ENCODE measurements at regions not wholly inside any gene's neighbourhood (a gene's known extent, or its start where the extent isn't known, plus 50 kb on each side); places are given as distances from the start of the nearest gene placed in this dataset.
A peak's percentile ranks its signal among the peaks of the same experiment; 100 is the strongest.

DNA sequence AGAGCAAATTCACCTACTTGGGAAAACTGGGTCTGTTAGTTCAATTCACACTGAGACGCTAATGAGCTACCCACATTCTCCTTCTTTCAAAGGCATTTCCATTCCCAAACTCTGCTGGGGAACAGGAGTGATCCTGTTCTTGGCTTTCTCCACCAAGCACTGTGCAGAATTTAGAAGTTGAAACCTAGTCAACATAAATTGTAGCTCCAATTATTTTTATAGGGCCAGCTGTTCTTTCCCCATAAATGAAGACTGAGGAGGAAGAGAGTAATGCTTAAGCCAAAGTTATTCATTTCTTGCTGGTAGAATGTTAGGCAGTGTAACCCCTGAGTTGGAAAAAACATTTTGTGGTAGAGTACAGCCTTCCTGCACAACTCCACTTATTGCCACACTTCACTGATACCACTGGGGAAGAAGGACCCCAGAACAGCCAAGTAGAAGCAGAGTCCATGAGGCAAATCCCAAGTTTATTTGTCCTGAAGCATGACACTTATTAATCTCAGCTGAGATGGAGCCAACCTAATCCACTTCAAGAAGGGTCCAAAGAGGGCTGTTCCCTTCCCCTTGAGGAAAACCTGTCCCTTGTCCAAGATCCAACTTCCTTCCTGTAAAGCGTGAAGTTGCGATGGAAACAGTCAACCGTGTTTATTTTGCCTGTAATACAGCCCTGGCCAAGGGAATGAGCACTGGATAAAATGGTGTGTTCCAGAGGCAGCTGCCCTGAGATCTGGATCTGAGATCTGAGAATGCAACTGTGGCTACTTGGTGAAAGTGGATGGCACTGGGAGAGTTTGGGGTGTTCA is 151.8 kb downstream of the TBX5 start:
- no peak for DNase-seq

DNA sequence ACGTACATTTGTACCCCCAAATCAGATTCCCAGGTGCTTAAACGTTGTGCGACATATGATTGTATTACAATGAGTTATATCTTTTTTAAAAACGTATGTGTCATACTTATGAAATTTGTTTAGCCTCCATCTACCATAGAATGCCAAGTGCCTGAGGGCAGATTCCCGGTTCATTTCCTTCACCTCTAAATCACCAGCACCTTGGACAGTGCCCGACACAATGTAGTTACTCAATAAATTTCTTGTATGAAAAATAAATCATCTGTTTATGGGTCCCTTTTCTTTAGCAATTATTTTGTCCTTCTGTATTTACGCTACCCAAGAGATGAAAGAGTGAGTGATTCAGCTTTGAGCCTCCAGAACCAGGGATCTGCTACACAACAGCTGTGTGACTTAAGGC is 157.4 kb downstream of the TBX5 start:
- DNase-seq = no peak

DNA sequence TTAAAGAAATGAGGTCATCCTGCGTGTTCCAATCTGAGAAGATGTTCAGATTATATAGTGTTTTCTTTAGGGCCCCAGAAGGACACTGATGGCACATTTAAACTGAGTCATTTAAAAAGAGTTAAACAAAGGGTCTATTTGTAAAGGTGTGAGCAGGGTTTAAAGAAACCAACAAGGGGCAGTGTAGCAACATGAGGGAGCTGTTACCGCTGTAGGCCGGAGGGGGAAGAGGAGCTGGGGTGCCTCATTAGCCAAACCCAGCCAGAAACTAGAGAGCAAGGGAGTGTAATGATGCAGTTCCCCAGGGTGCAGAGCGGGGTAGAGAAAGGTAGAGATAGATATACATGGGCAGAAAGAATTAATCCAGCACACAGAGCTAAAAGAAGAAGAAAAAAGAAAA is 160.4 kb downstream of the TBX5 start:
- no peak for DNase-seq

DNA sequence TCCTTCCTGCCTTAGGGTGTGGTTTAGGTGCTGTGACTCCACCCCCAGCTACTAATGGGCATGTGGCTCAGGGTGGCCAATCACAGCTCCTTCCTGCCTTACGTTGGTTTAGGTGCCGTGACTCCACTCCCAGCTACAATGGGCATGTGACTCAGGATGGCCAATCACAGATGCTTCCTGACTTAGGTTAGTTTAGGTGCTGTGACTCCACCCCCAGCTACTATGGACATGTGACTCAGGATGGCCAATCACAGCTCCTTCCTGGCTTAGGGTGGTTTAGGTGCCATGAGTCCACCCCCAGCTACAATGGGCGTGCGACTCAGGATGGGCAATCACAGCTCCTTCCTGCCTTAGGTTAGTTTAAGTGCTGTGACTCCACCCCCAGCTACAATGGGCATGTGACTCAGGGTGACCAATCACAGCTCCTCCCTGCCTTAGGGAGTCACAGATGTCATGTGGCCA is 163.9 kb downstream of the TBX5 start:
- DNase-seq = no peak

DNA sequence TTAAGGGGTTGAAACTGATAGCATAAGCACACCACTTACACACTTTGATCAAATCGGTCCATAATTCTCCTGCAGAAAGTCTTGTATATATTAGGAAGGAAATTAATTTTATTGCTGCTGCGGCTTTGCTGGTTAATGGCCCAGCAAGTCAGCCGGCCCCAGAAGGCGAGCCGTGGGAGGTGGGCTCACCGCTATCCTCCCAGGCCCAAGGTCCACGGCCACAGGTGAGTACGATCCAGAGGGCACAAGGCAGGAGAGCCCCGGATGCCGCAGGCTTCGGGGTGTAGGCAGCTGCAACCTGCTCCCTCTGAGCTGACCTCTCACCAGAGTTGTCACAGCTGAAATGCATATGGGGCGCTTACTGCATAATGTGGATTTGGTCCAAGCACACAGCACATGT is 165.7 kb downstream of the TBX5 start:
- DNase-seq = no peak

DNA sequence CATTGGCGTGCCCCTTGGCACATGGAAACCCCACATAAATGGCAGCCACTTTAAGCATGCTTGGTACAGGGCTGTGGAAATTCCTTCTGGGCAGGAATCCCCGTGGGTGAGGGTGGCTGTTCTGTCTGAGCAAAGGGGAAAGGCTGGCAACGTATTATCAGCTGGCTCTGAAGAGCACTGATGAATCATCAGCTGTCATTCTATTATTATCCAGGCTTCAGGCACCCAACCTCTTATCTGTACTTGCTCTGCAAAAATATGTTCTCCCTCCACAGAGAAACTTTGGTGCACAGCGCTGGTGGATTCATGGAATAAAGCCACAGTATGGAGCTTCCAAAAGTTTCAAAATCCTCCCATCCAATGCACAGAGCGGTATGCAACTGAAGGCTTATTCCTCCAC is 167.1 kb downstream of the TBX5 start:
- DNase-seq = peak; percentile 14

DNA sequence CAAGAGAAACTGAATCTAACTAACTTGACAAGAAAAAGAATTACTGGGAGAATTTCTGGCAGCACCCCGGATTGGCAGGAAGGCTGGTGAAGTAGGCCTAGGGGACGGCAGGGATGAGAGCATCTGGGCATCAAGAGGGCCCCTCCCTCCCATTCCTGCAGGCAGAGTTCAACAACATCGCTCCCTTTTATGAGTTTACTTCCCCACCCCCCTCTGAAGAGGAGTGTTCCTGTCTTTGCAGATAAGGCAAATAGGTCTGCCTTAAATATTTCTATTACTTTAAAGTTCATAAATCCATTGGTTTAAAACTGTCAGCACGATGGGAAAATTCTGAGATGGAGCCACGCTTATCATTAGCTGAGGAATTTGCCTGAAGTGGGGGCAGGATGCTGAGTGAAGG is 168.7 kb downstream of the TBX5 start:
- no peak for DNase-seq

DNA sequence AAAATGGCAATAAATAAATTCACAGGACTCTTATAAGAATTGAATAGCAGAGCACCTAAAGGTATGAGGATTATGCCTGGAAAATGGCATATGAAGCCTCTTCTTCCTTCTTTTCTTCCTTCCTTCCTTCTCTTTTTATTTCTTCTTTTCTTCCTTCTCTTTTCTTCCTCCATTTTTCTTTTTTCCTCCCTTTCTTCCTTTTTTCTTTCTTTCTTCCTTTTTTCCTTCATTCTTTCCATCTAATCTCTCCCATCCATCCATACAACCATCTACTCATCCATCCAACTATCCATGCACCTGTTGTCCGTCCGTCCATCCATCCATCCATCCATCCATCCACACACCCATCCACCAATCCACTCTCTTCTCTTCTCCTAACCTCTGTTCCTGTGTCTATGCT is 173.8 kb downstream of the TBX5 start:
- DNase-seq = no peak

DNA sequence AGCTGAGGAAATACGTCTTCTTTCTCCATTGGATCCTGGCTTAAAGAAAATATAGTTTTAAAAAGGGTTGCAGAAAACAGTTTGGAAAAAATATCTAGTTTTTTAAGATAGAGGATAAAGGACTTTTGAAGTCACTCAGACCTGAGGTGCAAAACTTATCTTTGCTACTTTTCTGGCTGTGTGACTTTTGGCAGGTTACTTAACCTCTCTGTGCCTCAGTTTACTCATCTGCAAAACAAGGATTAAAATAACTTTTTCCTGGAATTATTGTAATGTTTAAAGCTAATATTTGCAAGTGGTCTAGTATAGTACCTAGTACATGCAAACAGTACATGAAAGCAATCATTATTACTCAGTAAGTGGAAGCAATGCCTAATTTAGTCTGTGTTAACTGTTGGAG is 176.8 kb downstream of the TBX5 start:
- DNase-seq = no peak

DNA sequence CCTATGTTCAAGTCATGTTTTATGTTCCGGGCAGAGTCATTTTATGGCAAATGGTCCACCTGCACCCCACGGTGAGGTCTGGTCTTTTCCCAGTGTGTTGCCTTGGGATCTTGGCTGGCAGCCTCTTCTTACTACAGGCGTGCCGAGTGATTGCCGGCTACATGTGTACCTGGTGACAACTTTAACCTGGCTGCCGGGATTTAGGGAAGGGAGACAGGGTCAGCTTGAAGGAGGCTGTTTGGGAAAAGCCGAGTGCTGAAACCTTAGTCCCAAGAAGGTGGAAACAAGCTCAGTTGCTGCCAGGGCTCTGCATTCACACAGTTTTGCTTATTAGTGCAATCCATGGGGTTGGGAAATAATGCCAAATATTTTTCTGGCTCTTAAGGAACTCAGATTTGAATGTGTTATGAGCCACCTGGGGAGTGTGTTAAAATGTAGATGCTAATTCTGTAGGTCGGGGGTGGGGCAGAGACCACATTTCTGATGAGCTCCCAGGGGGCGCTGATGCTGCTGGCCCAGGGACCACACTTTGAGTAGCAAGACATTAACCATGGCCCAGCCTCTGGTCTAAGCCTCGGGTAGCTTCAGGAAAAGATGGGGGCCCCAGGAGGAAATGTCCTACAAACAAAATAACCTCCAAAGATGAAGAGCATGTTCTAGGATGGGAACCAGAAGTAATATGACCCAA is 179.6 kb downstream of the TBX5 start:
- DNase-seq = no peak

DNA sequence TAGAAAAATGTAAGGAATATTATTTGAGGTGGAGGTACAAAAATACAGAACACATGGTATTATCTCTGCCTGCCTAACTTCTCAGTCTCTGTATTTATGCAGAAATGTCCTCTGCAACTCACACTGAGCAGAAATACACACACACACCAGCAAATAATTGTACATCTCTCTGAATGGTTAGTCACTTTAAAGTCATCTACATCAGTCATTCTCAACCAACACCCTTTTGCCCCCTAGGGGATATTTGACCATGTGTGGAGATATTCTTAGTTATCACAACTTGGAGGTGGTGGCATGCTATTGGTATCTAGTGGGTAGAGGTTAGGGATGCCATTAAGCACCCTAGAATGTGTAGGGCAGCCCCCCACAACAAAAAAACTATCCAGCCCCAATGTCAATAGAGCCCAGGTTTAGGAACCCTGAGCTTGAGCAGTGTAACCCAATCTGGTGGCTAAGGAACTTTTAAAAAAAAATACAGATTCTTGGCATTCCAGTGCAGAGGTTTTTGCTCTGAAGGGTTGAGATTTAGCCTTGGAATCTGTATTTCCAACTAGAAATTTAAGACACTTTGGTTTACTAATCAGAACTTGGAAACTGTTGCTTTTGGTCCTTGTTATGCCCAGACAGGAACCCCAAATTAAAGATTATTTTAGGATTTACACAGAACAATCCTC is 183.8 kb downstream of the TBX5 start:
- DNase-seq = no peak

DNA sequence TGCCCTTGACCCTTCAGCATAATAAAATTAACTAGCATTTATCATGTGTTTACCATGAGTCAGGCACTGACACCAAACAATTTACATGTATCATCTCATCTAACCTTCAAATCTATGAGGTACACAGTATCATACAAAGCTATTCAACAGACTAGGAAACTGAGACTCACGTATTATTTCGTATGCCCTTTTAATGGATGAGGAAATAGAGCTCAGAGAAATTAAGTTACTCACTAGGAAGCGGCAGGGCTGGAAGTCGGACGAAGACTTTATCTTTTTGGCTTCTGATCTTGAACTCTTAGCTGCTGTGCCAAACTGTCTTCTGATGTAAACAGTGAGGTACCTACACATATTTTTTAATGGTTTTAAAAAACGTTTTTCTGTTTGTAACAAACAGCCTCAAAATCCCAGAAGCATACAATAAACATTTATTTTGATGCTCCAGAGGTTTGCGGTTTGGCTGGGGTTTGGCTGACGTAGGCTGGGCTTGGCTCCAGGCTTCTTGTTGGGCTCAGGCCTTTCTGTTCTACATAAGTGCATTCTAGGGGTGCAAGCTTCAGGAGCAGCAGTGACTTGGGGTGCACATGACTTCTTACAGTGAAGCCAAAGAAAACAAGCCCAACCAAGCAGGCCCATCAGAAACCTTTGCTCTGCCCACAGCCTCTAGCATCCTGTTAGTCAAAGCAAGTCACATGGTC is 184.7 kb downstream of the TBX5 start:
- no peak for DNase-seq

DNA sequence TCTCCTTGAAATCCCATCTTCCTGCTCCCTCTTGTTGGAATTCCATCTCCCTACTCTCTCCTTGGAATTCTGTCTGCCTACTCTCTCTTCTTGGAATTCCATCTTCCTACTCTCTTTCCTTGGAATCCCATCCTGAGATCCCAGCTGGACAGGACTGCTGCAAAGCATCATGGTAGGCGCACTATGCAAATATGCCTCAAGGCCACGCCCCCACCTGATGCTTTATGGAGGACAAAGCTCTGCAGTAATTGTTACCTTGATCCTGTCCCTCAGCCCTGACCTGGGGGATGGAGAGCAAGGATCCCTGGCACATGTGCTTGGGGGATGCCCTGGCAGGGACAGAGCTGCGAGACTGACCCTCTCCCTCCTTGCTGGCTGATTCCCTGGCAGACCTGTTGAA is 185.6 kb downstream of the TBX5 start:
- DNase-seq = no peak

DNA sequence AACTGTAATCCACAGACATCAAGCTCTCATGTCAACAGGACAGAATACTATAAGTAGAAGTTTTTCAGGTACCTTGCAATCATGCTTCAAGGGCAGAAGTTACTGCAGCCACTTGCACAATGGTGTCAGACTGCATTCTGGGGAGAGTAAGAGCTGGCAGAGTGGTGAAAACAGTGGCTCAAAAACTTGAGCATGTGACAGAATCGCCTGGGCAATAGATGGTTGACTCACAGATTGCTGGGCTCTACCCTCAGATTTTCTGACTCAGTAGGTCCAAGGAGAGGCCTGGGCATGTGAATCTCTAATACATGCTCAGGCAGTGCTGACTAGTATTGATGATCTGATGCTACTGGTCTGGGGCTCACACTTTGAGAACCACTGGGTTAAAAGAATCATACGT is 187.8 kb downstream of the TBX5 start:
- no peak for DNase-seq

DNA sequence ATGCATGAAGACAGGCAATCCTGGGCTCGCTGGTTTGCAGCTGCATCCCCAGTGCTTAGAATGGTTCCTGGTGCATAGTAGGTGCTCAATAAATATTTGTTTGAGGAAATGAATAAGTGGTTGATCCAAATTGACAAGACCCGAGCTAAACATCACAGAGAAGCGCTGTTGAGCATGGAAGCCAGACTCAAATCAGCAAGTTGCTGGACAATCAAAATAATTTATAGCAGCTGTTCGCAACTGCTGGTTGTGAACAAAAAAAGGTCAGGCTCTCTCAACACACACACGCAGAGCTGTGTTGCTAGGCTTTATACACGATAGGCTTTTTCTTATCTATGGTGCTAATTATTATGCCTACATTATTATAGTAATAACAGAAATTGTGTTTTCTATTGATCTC is 190.2 kb downstream of the TBX5 start:
- no peak for DNase-seq

DNA sequence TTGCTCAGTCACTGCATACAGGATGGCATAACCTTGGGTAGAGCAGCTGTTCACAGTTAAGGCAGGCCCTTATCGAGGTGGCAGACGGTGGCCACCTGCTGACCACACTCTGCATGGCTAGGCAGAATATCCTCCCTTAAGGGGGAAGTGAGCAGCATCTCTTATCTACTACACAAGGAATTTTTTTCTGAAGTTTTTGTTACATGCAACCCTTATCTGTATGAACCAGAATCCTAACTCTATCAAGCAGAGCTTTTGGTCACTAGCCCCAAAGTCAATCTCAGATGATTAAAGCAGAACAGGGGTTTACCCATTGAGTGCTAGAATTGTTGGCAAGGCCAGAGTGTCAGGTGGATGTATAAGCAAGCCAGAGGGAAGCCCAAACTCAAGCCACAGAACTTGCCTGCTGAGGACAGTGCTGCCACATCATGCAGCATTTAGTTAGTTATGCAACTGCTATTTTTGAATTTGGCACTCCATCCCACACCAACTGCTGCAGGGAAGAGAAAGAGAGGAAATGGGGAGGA is 192.8 kb downstream of the TBX5 start:
- DNase-seq = peak; percentile 90

DNA sequence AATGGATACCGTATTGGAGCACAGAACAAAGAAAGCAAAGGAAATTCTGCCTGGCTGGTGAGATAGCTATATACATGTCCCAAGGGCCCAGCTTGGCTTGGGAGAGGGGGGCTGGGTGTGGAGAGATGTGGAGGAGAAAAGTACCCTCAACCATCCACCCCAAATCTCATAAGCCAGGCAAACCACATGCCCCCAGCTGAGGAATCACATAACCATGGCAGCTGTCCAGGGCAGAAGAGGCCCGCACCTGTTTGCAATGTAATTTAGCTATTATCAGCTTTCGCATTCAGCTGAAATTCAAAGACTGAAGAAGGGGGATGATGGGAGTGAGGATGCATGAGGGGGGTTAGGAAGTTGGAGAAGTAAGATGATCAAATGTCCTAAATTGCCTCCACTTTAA is 196.1 kb downstream of the TBX5 start:
- DNase-seq = no peak

DNA sequence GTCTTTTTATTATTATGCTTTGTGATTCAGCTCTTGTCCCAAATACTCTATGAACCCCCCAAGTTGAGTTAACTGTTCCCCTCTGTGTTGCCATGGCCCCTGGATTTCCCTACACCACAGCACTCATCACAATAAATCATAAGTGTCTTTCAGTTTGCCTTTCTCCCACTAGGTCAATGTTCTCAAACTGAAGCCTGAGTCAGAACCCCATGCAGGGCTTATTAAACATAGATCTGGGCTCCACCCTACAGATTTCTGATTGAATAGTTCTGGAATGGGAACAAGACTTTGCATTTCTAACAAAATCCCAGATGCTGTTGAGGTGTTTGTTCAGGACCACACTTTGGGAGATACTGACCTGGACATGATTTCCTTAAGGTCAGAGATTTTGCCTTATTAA is 199.4 kb downstream of the TBX5 start:
- DNase-seq = no peak

DNA sequence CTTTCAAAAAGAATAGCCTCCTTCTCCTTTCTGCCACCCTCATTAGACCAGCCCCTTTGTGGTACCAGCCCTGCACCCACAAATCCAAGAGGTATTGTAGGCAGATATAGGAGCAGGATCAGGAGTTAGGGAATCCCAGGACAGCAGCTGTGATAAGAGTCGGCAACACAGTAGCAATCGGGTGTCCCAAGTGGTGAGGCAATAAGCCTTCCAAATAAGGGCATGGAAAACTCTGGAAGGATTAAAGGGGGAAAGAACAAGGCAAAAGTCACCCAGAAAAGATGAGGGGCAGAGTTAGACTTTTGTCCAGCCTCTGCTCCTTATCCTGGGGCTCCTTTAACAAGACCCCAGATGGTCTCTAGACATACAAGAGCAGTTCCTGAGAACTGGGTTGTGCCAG is 204.2 kb downstream of the TBX5 start:
- no peak for DNase-seq

DNA sequence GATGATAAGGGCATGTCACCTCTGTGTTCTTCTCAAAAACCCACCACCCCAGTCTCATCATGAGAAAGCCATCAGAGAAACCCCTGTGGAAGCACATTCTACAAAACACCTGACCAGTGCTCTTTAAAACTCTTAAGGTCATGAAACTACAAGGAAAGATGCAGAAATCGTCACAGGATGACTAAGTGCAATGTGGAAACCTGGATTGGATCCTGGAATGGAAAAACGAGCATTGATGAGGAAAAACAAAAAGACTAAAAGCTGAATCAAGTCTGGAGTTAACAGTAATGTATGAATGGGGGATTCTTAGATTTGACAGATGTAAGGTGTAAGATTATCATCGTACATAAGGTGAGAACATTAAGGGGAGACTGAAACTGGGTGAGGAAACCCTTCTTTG is 211.0 kb downstream of the TBX5 start:
- no peak for DNase-seq

DNA sequence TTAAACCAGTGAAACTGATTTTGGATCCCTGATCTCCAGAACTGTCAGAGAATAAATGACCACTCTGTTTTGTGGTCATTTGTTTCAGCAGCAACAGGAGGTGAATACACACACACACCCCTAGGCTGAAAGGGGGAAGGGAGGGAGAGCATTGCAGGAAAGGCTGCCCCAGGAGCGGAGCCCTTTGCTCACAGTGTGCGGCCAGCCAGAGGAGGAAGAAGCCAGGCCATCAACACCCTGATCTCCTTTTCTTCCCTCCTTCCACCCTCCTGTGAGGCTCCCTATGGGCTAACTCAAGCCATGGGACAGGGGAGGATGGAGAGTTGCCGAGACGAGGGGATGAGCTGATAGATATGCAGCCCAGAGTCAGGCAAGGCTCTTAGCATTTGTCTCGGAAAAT is 211.9 kb downstream of the TBX5 start:
- no peak for DNase-seq

DNA sequence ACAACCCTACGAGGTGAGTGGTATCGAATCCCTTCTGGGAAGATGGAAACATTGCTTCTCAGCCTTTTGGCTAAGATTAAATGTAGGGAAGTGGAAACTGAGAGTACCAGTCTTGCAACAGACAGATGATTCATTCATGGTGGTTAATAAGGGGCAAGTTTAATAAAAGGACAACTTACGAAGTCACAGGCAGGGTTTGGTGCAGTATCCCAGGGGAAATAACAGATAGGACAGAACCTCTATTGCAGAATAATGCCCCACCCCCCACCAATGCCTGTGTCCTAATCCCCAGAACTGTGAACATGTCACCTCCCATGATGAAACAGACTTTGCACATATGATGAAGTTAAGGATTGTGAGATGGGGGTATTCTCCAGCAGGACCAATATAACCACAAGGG is 212.5 kb downstream of the TBX5 start:
- no peak for DNase-seq

DNA sequence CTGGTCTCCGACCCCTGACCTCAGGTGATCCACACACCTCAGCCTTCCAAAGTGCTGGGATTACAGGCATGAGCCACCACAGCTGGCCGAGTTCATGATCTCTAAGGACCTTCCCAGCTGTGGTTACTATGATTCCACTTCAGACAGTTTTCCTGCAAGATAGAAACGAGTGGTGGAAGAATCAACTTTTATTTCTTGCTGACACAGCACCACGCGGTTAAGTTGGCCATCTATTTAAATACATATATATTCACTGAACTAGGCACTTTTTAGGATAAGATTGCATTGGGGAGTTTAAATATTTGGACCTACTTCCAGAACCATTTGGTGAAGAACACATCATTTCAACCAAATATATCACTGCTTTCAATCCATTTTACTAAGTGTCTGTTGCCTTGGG is 213.4 kb downstream of the TBX5 start:
- DNase-seq = no peak

Data from OCI-M1 (cell line).